SK-N-SH treated with all-trans-retinoic acid at 6 μM for 48 hours (cell line): ENCODE measurements at regions not wholly inside any gene's neighbourhood (a gene's known extent, or its start where the extent isn't known, plus 50 kb on each side); places are given as distances from the start of the nearest gene placed in this dataset.

ENCODE experiments used
- ATAC-seq: fragments of 200-7000 bp; cut with Tn5 transposase; 3 replicates; pipeline ENCODE4 v1.9.1; 2020; ENCODE audit warnings: mild to moderate bottlenecking, moderate library complexity
- ARNTL ChIP-seq: fragments of 450-650 bp; formaldehyde crosslinking; IDR thresholded peaks from 2 replicates; pipeline ENCODE4 v1.5.0; 2020; ENCODE audit warnings: low read depth, mild to moderate bottlenecking, moderate library complexity, borderline replicate concordance
- CREB5 ChIP-seq: fragments of 250-450 bp; sonication (Bioruptor Pico); IDR thresholded peaks from 2 replicates; pipeline ENCODE4 v1.5.1; 2020; ENCODE audit warnings: low read depth, mild to moderate bottlenecking, moderate library complexity
- CSDC2 ChIP-seq: fragments of 250-450 bp; sonication (Bioruptor Pico); IDR thresholded peaks from 2 replicates; pipeline ENCODE4 v1.5.0; 2020; ENCODE audit warnings: mild to moderate bottlenecking, moderate library complexity
- CSRNP3 ChIP-seq: fragments of 250-450 bp; sonication (Bioruptor Pico); IDR thresholded peaks from 2 replicates; pipeline ENCODE4 v1.5.1; 2021; ENCODE audit warnings: mild to moderate bottlenecking, moderate library complexity
- ESRRG ChIP-seq: fragments of 250-450 bp; sonication (Bioruptor Pico); IDR thresholded peaks from 2 replicates; pipeline ENCODE4 v1.6.1; 2021; ENCODE audit warnings: mild to moderate bottlenecking
- GLIS3 ChIP-seq: fragments of 250-450 bp; sonication (Bioruptor Pico); IDR thresholded peaks from 2 replicates; pipeline ENCODE4 v1.5.0; 2020; ENCODE audit warnings: mild to moderate bottlenecking, moderate library complexity
- OSR1 ChIP-seq: fragments of 250-450 bp; sonication (Bioruptor Pico); IDR thresholded peaks from 2 replicates; pipeline ENCODE4 v1.8.0; 2022; ENCODE audit warnings: moderate library complexity, mild to moderate bottlenecking, inconsistent platforms
- RARB ChIP-seq: fragments of 250-450 bp; sonication (Bioruptor Pico); IDR thresholded peaks from 2 replicates; pipeline ENCODE4 v1.8.0; 2021; ENCODE audit warnings: mild to moderate bottlenecking, moderate library complexity
- SNAI2 ChIP-seq: fragments of 250-450 bp; sonication (Bioruptor Pico); IDR thresholded peaks from 2 replicates; pipeline ENCODE4 v1.5.0; 2020; ENCODE audit warnings: mild to moderate bottlenecking, moderate library complexity
- TCF4 ChIP-seq: fragments of 250-450 bp; sonication (Bioruptor Pico); IDR thresholded peaks from 2 replicates; pipeline ENCODE4 v1.8.0; 2021; ENCODE audit warnings: mild to moderate bottlenecking, moderate library complexity, borderline replicate concordance
- TOX ChIP-seq: fragments of 250-450 bp; sonication (Bioruptor Pico); IDR thresholded peaks from 2 replicates; pipeline ENCODE4 v1.8.0; 2021; ENCODE audit warnings: mild to moderate bottlenecking, moderate library complexity, borderline replicate concordance
- ZC3H10 ChIP-seq: fragments of 250-450 bp; sonication (Bioruptor Pico); IDR thresholded peaks from 2 replicates; pipeline ENCODE4 v1.5.1; 2021; ENCODE audit warnings: mild to moderate bottlenecking, moderate library complexity
- ZFP3 ChIP-seq: fragments of 250-450 bp; sonication (Bioruptor Pico); IDR thresholded peaks from 2 replicates; pipeline ENCODE4 v1.5.0; 2020; ENCODE audit warnings: mild to moderate bottlenecking, moderate library complexity
- ZFP30 ChIP-seq: fragments of 450-650 bp; formaldehyde crosslinking; IDR thresholded peaks from 2 replicates; pipeline ENCODE4 v1.5.0; 2022; ENCODE audit warnings: mild to moderate bottlenecking, moderate library complexity
- ZNF565 ChIP-seq: fragments of 450-650 bp; formaldehyde crosslinking; conservative IDR thresholded peaks from 2 replicates; pipeline ENCODE4 v1.5.0; 2020; ENCODE audit warnings: low read depth, mild to moderate bottlenecking, moderate library complexity
- ZNF70 ChIP-seq: fragments of 450-650 bp; formaldehyde crosslinking; IDR thresholded peaks from 2 replicates; pipeline ENCODE4 v1.5.0; 2020; ENCODE audit warnings: mild to moderate bottlenecking, moderate library complexity
- ZNF8 ChIP-seq: fragments of 450-650 bp; formaldehyde crosslinking; IDR thresholded peaks from 2 replicates; pipeline ENCODE4 v1.5.0; 2020; ENCODE audit warnings: mild to moderate bottlenecking, moderate library complexity
- TF ChIP-seq, protein P1 (sequence below): fragments of 250-450 bp; sonication (Bioruptor Pico); IDR thresholded peaks from 2 replicates; pipeline ENCODE4 v1.8.0; 2021; ENCODE audit warnings: low read depth, mild to moderate bottlenecking, moderate library complexity, borderline replicate concordance
- TF ChIP-seq, protein P2 (sequence below): fragments of 250-450 bp; sonication (Bioruptor Pico); IDR thresholded peaks from 2 replicates; pipeline ENCODE4 v1.5.0; 2020; ENCODE audit warnings: mild to moderate bottlenecking, moderate library complexity
- TF ChIP-seq, protein P3 (sequence below): fragments of 250-450 bp; sonication (Bioruptor Pico); IDR thresholded peaks from 2 replicates; pipeline ENCODE4 v1.8.0; 2020; ENCODE audit warnings: mild to moderate bottlenecking, moderate library complexity, borderline replicate concordance

DNA sequence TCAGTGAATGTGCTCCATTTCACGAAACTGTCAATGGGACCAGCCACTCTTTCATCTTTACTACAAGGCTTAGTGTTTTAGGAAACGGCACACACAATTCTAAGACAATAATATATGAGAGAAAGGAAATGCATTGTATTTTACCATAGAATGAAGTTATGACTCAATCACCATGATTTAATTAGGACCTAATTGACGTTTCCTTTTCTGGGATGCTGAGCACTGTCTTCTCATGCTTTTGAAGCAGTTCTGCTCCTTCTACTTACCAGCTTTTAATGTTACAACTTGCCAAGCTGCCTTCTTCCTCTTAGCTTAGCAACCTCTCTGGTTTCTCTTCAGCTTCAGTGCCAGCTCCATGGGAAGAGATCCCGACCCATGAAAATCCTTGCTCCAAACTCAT, 94.3 kb upstream of the SERPINE2 start:
- TF ChIP-seq CSDC2 (0 out of 2 replicates have a peak, but pooled peaks have one; percentile 27), TOX (CRISPR knock-in tag) (no peak), OSR1 (no peak)
- TF ChIP-seq, protein P1, sequence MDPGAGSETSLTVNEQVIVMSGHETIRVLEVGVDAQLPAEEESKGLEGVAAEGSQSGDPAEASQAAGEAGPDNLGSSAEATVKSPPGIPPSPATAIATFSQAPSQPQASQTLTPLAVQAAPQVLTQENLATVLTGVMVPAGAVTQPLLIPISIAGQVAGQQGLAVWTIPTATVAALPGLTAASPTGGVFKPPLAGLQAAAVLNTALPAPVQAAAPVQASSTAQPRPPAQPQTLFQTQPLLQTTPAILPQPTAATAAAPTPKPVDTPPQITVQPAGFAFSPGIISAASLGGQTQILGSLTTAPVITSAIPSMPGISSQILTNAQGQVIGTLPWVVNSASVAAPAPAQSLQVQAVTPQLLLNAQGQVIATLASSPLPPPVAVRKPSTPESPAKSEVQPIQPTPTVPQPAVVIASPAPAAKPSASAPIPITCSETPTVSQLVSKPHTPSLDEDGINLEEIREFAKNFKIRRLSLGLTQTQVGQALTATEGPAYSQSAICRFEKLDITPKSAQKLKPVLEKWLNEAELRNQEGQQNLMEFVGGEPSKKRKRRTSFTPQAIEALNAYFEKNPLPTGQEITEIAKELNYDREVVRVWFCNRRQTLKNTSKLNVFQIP, result no peak
- TF ChIP-seq, protein P2, sequence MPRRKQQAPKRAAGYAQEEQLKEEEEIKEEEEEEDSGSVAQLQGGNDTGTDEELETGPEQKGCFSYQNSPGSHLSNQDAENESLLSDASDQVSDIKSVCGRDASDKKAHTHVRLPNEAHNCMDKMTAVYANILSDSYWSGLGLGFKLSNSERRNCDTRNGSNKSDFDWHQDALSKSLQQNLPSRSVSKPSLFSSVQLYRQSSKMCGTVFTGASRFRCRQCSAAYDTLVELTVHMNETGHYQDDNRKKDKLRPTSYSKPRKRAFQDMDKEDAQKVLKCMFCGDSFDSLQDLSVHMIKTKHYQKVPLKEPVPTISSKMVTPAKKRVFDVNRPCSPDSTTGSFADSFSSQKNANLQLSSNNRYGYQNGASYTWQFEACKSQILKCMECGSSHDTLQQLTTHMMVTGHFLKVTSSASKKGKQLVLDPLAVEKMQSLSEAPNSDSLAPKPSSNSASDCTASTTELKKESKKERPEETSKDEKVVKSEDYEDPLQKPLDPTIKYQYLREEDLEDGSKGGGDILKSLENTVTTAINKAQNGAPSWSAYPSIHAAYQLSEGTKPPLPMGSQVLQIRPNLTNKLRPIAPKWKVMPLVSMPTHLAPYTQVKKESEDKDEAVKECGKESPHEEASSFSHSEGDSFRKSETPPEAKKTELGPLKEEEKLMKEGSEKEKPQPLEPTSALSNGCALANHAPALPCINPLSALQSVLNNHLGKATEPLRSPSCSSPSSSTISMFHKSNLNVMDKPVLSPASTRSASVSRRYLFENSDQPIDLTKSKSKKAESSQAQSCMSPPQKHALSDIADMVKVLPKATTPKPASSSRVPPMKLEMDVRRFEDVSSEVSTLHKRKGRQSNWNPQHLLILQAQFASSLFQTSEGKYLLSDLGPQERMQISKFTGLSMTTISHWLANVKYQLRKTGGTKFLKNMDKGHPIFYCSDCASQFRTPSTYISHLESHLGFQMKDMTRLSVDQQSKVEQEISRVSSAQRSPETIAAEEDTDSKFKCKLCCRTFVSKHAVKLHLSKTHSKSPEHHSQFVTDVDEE (CRISPR knock-in tag), result no peak
- peak; percentile 77 for ATAC-seq

DNA sequence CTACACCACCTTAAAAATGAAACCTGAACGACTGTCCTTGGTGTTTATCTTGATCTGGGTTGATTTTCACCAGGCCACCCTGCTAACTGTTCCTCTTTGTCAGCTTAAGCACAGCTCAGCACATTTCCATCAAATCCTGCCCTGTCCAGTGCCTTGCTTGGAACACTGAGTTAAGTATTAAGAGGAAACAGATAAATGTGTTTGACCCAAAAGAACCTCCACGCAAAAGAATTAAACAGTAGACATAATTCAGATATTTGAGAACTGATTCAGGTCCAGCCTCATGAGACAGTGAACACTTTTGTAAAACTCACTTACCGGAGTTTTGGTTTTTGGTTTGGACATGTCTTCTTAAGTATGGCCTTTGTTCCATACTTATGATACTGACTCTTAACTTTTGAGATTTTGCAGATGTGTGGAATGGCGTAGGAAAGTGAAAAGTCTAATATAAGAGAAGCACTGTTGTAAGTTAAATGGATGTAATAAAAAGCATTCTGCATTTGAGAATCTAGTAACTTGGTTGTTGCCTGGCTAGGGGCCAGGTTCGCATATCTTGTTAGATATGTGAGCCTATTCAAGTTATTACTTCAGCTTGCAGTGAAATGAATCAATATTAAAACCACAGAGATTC, 88.9 kb upstream of the SERPINE2 start:
- TF ChIP-seq, protein P1, result no peak
- TF ChIP-seq ZNF565 (CRISPR knock-in tag), result no peak
- no peak for TF ChIP-seq CSRNP3
- TF ChIP-seq ESRRG (CRISPR knock-in tag), result no peak
- no peak for TF ChIP-seq ZNF8 (CRISPR knock-in tag)
- TF ChIP-seq RARB (CRISPR knock-in tag), result no peak
- TF ChIP-seq GLIS3 (CRISPR knock-in tag), result no peak
- TF ChIP-seq TOX (CRISPR knock-in tag), result no peak; the same call in 1 of the 2 replicates
- ATAC-seq, result peak; percentile 88

- no peak for ATAC-seq
- TF ChIP-seq, protein P3, sequence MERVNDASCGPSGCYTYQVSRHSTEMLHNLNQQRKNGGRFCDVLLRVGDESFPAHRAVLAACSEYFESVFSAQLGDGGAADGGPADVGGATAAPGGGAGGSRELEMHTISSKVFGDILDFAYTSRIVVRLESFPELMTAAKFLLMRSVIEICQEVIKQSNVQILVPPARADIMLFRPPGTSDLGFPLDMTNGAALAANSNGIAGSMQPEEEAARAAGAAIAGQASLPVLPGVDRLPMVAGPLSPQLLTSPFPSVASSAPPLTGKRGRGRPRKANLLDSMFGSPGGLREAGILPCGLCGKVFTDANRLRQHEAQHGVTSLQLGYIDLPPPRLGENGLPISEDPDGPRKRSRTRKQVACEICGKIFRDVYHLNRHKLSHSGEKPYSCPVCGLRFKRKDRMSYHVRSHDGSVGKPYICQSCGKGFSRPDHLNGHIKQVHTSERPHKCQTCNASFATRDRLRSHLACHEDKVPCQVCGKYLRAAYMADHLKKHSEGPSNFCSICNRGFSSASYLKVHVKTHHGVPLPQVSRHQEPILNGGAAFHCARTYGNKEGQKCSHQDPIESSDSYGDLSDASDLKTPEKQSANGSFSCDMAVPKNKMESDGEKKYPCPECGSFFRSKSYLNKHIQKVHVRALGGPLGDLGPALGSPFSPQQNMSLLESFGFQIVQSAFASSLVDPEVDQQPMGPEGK (CRISPR knock-in tag), result no peak
- TF ChIP-seq ZNF70 (CRISPR knock-in tag) (no peak), ZNF8 (CRISPR knock-in tag) (no peak), ZNF565 (CRISPR knock-in tag) (no peak), ZC3H10 (CRISPR knock-in tag) (no peak), TCF4 (CRISPR knock-in tag) (no peak), ARNTL (no peak), TOX (CRISPR knock-in tag) (no peak), SNAI2 (CRISPR knock-in tag) (no peak), CREB5 (CRISPR knock-in tag) (no peak), GLIS3 (CRISPR knock-in tag) (no peak), ZFP30 (CRISPR knock-in tag) (no peak), CSDC2 (no peak), ESRRG (CRISPR knock-in tag) (no peak), ZFP3 (CRISPR knock-in tag) (no peak), OSR1 (no peak), RARB (CRISPR knock-in tag) (no peak)
- TF ChIP-seq, protein P2 (CRISPR knock-in tag), result no peak
- TF ChIP-seq, protein P1, result no peak
These were observed 87.4 kb upstream of the SERPINE2 start for GRCh38 chr2:224126440-224126839.
